ENCODE measurements at regions not wholly inside any gene's neighbourhood (a gene's known extent, or its start where the extent isn't known, plus 50 kb on each side); places are given as distances from the start of the nearest gene placed in this dataset.
A peak's percentile ranks its signal among the peaks of the same experiment; 100 is the strongest.
"Not testable (repeated sequence)": the region's sequence is repeated elsewhere in the genome, so short reads cannot be mapped to it uniquely, and the experiment has no call there.

DNA sequence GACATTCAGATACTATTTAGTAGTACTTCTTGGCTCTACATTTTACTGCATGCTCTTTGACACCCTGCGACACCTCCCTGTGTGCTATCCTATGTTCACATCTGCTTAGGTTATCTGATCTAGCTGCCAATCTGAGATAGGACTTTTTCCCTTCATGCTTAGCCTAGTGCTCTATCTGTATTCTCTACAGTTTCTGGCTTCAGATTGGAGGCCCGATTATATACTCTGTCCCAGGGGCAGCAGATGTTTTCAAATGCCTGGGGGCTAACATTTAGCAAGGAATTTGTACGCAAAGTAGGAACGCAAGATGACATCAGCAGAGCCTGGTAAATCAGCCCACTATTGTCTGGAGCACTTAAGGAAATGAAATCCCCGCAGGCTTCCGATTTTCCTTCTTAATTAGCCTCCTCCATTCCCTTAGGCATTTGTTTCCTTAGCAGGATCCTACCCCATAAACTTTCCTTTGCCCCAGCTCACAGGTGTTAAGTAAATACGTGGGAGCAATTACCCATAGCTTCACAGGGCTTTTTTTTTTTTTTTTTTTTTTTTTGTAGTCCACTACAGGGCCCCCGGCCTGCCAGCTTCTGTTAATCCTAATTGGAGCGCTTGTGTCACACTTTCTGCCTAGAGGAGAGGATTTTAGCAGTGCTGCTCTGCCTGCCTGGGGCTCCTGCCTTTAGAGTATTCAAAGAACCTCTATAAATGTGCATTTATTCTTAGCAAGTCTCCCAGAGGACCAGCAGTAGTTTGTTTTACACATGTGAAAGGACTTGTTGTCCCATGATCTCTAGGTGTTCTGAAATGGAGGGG lies 61.1 kb upstream of the LPAR1 start:
- Histone ChIP-seq H3K4me1 (ENCODE audit: insufficient read depth, low read length) (no peaks in the 10 kb centered on the region), H3K27ac (ENCODE audit: low read depth, low read length) (no peak overlapping the region), H3K9me3 (ENCODE audit: control insufficient read depth in 1 of 2, low read length in 2 of 2) (no peaks in the 10 kb centered on the region), H3K36me3 (ENCODE audit: insufficient read depth, low read length) (no peaks in the 10 kb centered on the region), H3K4me3 (ENCODE audit: low read length in 2 of 2) (no peak overlapping the region), H3K27me3 (ENCODE audit: insufficient read depth, low read length) (no peaks in the 10 kb centered on the region)
- Mint-ChIP-seq H3K27ac (peak overlapping the region in 1 of 7 donors; percentile 39), H3K36me3 (no peaks in the 10 kb centered on the region), H3K27me3 (no peaks in the 10 kb centered on the region), H3K9me3 (peaks cover 0 to 1% (median 0%) of the 10 kb centered on the region in 8 donors), H3K4me3 (no peak overlapping the region), H3K4me1 (no peaks in the 10 kb centered on the region)
- no peak for DNase-seq
- intact Hi-C loops (cut with micrococcal nuclease): no loop called here
- CTCF ChIA-PET (ENCODE audit: partially characterized antibody): no interaction called here
- POLR2A ChIA-PET (ENCODE audit: partially characterized antibody): no interaction called here

GRCh38 chr9:111098093-111098492 lies 59.8 kb upstream of the LPAR1 start:
- peaks cover 0 to 2% of the 10 kb centered on the region in 2 donors for H3K27me3 Mint-ChIP-seq
- ChIA-PET POLR2A (ENCODE audit: partially characterized antibody) (no interaction called here), CTCF (ENCODE audit: partially characterized antibody) (no interaction called here)
- no peak overlapping the region for H3K27ac Mint-ChIP-seq
- no peak for DNase-seq
- H3K27me3 ChIP-seq (ENCODE audit: insufficient read depth, low read length): no peaks in the 10 kb centered on the region
- H3K4me1 ChIP-seq (ENCODE audit: insufficient read depth, low read length): no peaks in the 10 kb centered on the region
- H3K36me3 Mint-ChIP-seq: no peaks in the 10 kb centered on the region
- H3K4me1 Mint-ChIP-seq: no peaks in the 10 kb centered on the region
- H3K4me3 Mint-ChIP-seq: no peak overlapping the region
- peaks cover 0 to 1% (median 0%) of the 10 kb centered on the region in 8 donors for H3K9me3 Mint-ChIP-seq
- H3K9me3 ChIP-seq (ENCODE audit: control insufficient read depth in 1 of 2, low read length in 2 of 2): no peaks in the 10 kb centered on the region
- no peaks in the 10 kb centered on the region for H3K36me3 ChIP-seq (ENCODE audit: insufficient read depth, low read length)
- intact Hi-C loops (cut with micrococcal nuclease): no loop called here
- H3K27ac ChIP-seq (ENCODE audit: low read depth, low read length): no peak overlapping the region
- H3K4me3 ChIP-seq (ENCODE audit: low read length in 2 of 2): no peak overlapping the region

DNA sequence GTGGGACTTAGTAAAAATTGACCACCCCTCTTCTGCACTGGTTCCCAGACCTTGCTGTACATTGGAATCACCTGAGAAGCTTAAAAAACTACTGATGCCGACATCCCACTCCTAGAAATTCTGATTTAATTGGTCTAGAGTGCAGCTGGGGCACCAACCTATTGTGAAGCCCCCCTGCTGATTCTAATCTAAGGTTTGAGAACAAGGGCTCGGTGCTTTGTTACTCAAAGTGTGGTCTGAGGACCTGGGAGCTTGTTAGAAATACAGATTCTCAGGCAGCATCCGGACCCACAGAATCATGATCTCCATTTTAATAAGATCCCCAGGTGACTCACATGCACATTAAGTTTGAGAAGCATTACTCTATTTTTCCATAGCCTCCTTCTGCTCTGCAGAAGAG lies 57.8 kb upstream of the LPAR1 start:
- H3K4me3 ChIP-seq (ENCODE audit: low read length in 2 of 2): no peak overlapping the region
- Mint-ChIP-seq H3K4me3 (no peak overlapping the region), H3K36me3 (no peaks in the 10 kb centered on the region), H3K27me3 (peaks cover 0 to 2% of the 10 kb centered on the region in 2 donors), H3K27ac (no peak overlapping the region), H3K9me3 (peaks cover 0 to 1% (median 0%) of the 10 kb centered on the region in 8 donors), H3K4me1 (no peaks in the 10 kb centered on the region)
- no peaks in the 10 kb centered on the region for H3K27me3 ChIP-seq (ENCODE audit: insufficient read depth, low read length)
- intact Hi-C loops (cut with micrococcal nuclease): no loop called here
- no peaks in the 10 kb centered on the region for H3K9me3 ChIP-seq (ENCODE audit: control insufficient read depth in 1 of 2, low read length in 2 of 2)
- H3K4me1 ChIP-seq (ENCODE audit: insufficient read depth, low read length): no peaks in the 10 kb centered on the region
- no peak for DNase-seq
- no peak overlapping the region for H3K27ac ChIP-seq (ENCODE audit: low read depth, low read length)
- ChIA-PET POLR2A (ENCODE audit: partially characterized antibody) (no interaction called here), CTCF (ENCODE audit: partially characterized antibody) (no interaction called here)
- H3K36me3 ChIP-seq (ENCODE audit: insufficient read depth, low read length): no peaks in the 10 kb centered on the region

- H3K4me3 Mint-ChIP-seq: no peak overlapping the region
- POLR2A ChIA-PET (ENCODE audit: partially characterized antibody): no interaction called here
- Histone ChIP-seq H3K36me3 (ENCODE audit: insufficient read depth, low read length) (no peaks in the 10 kb centered on the region), H3K9me3 (ENCODE audit: control insufficient read depth in 1 of 2, low read length in 2 of 2) (no peaks in the 10 kb centered on the region), H3K27ac (ENCODE audit: low read depth, low read length) (no peak overlapping the region), H3K4me1 (ENCODE audit: insufficient read depth, low read length) (no peaks in the 10 kb centered on the region), H3K27me3 (ENCODE audit: insufficient read depth, low read length) (no peaks in the 10 kb centered on the region), H3K4me3 (ENCODE audit: low read length in 2 of 2) (no peak overlapping the region)
- no peaks in the 10 kb centered on the region for H3K4me1 Mint-ChIP-seq
- H3K27ac Mint-ChIP-seq: no peak overlapping the region
- H3K36me3 Mint-ChIP-seq: no peaks in the 10 kb centered on the region
- CTCF ChIA-PET (ENCODE audit: partially characterized antibody): no interaction called here
- peaks cover 0 to 2% of the 10 kb centered on the region in 2 donors for H3K27me3 Mint-ChIP-seq
- peaks cover 0 to 1% (median 0%) of the 10 kb centered on the region in 8 donors for H3K9me3 Mint-ChIP-seq
- no peak for DNase-seq
- intact Hi-C loops (cut with micrococcal nuclease): no loop called here
Measured at GRCh38 chr9:111095441-111095840, 57.2 kb upstream of the LPAR1 start.

- H3K9me3 Mint-ChIP-seq: peaks cover 0 to 1% (median 0%) of the 10 kb centered on the region in 8 donors
- H3K27ac ChIP-seq (ENCODE audit: low read depth, low read length): no peak overlapping the region
- POLR2A ChIA-PET (ENCODE audit: partially characterized antibody): no interaction called here
- no peaks in the 10 kb centered on the region for H3K4me1 ChIP-seq (ENCODE audit: insufficient read depth, low read length)
- no peak overlapping the region for H3K27ac Mint-ChIP-seq
- H3K27me3 Mint-ChIP-seq: peaks cover 0 to 2% of the 10 kb centered on the region in 2 donors
- no peak overlapping the region for H3K4me3 ChIP-seq (ENCODE audit: low read length in 2 of 2)
- DNase-seq: no peak
- H3K4me1 Mint-ChIP-seq: no peaks in the 10 kb centered on the region
- H3K4me3 Mint-ChIP-seq: no peak overlapping the region
- no peaks in the 10 kb centered on the region for H3K36me3 Mint-ChIP-seq
- H3K36me3 ChIP-seq (ENCODE audit: insufficient read depth, low read length): no peaks in the 10 kb centered on the region
- no peaks in the 10 kb centered on the region for H3K9me3 ChIP-seq (ENCODE audit: control insufficient read depth in 1 of 2, low read length in 2 of 2)
- intact Hi-C loops (cut with micrococcal nuclease): no loop called here
- H3K27me3 ChIP-seq (ENCODE audit: insufficient read depth, low read length): no peaks in the 10 kb centered on the region
- CTCF ChIA-PET (ENCODE audit: partially characterized antibody): no interaction called here
Measured at GRCh38 chr9:111094958-111095357, 56.7 kb upstream of the LPAR1 start.

DNA sequence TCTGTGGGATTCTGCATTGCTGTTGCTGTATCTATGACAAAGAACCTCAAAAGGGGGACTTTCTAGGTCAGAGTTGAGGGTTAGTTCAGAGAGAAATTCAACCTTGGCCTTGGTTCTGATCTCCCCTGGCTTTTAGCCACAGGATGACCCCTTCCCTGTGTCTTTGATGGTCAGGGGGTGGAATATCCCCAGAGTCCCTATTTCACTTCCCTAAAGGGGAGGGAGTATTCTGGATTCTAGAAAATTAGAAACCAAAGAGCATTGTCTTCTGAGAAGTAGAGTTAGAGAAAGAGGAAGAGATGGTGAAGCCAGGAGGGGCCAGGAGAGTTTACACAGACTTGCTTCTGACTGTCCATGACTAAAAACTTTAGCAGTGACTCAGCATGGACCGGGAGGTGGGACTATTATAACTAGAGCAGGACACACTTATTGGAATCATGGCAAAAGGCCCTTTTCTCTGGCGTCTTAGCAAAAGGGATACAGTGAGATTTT lies 56.2 kb upstream of the LPAR1 start:
- Histone ChIP-seq H3K4me3 (ENCODE audit: low read length in 2 of 2) (no peak overlapping the region), H3K9me3 (ENCODE audit: control insufficient read depth in 1 of 2, low read length in 2 of 2) (no peaks in the 10 kb centered on the region), H3K4me1 (ENCODE audit: insufficient read depth, low read length) (no peaks in the 10 kb centered on the region), H3K27me3 (ENCODE audit: insufficient read depth, low read length) (no peaks in the 10 kb centered on the region), H3K36me3 (ENCODE audit: insufficient read depth, low read length) (no peaks in the 10 kb centered on the region), H3K27ac (ENCODE audit: low read depth, low read length) (no peak overlapping the region)
- DNase-seq: no peak
- CTCF ChIA-PET (ENCODE audit: partially characterized antibody): no interaction called here
- Mint-ChIP-seq H3K4me1 (no peaks in the 10 kb centered on the region), H3K9me3 (peaks cover 0 to 1% (median 0%) of the 10 kb centered on the region in 8 donors), H3K4me3 (no peak overlapping the region), H3K36me3 (no peaks in the 10 kb centered on the region), H3K27ac (peak overlapping the region in 1 of 7 donors; percentile 9), H3K27me3 (peaks cover 0 to 2% of the 10 kb centered on the region in 2 donors)
- POLR2A ChIA-PET (ENCODE audit: partially characterized antibody): no interaction called here
- intact Hi-C loops (cut with micrococcal nuclease): no loop called here

- H3K36me3 Mint-ChIP-seq; H3K4me3 Mint-ChIP-seq; CTCF ChIA-PET (ENCODE audit: partially characterized antibody); intact Hi-C loops (cut with micrococcal nuclease); H3K4me1 Mint-ChIP-seq; H3K9me3 ChIP-seq (ENCODE audit: control insufficient read depth in 1 of 2, low read length in 2 of 2); H3K36me3 ChIP-seq (ENCODE audit: insufficient read depth, low read length); H3K27me3 Mint-ChIP-seq; H3K27me3 ChIP-seq (ENCODE audit: insufficient read depth, low read length); POLR2A ChIA-PET (ENCODE audit: partially characterized antibody); H3K4me3 ChIP-seq (ENCODE audit: low read length in 2 of 2); H3K4me1 ChIP-seq (ENCODE audit: insufficient read depth, low read length); H3K27ac Mint-ChIP-seq; H3K27ac ChIP-seq (ENCODE audit: low read depth, low read length); DNase-seq: not testable (repeated sequence)
- H3K9me3 Mint-ChIP-seq: peaks cover 0 to 13% (median 4%) of the 10 kb centered on the region in 8 donors
Measured at GRCh38 chr9:111092167-111092566, 53.9 kb upstream of the LPAR1 start.
